Calu3 (cell line): ENCODE measurements at regions not wholly inside any gene's neighbourhood (a gene's known extent, or its start where the extent isn't known, plus 50 kb on each side); places are given as distances from the start of the nearest gene placed in this dataset.

Experiments used
- BruUV-seq: library from RNA; stranded (reverse); fragments of 400-500 nt; replicated peaks from 2 replicates; lab custom pipeline; 2021; lab: Mats Ljungman, UMichigan
- CTCF ChIA-PET: fragments of 300-600 bp; sonication (Branson Sonifier 250); formaldehyde crosslinking; loops from one replicate; lab custom pipeline; 2022; ENCODE audit warnings: antibody characterized with exemption; lab: Charles Lee
- DNase-seq: peaks from one replicate; pipeline ENCODE4 v3.0.0; 2022
- H3K27ac Mint-ChIP-seq: one replicate; pipeline ENCODE4 v1.8.0; 2022; ENCODE audit warnings: mixed read lengths; ENCODE audit not compliant: unreplicated experiment
- H3K27me3 Mint-ChIP-seq: one replicate; pipeline ENCODE4 v1.8.0; 2022; ENCODE audit warnings: mixed read lengths; ENCODE audit not compliant: unreplicated experiment
- H3K36me3 Mint-ChIP-seq: one replicate; pipeline ENCODE4 v1.8.0; 2022; ENCODE audit warnings: mild to moderate bottlenecking, moderate library complexity, mixed read lengths; ENCODE audit not compliant: insufficient read depth, unreplicated experiment
- H3K4me1 Mint-ChIP-seq: one replicate; pipeline ENCODE4 v1.8.0; 2022; ENCODE audit warnings: mild to moderate bottlenecking, low read depth, mixed read lengths; ENCODE audit not compliant: unreplicated experiment
- H3K4me3 Mint-ChIP-seq: one replicate; pipeline ENCODE4 v1.8.0; 2022; ENCODE audit warnings: mild to moderate bottlenecking, low read depth, moderate library complexity, mixed read lengths; ENCODE audit not compliant: unreplicated experiment
- H3K9me3 Mint-ChIP-seq: one replicate; pipeline ENCODE4 v1.8.0; 2022; ENCODE audit warnings: low read depth, mixed read lengths; ENCODE audit not compliant: unreplicated experiment
- CTCF ChIP-seq: fragments of 200-600 bp; IDR thresholded peaks from one replicate; pipeline ENCODE4 v1.8.0; 2022; ENCODE audit warnings: antibody characterized with exemption; ENCODE audit not compliant: unreplicated experiment
- intact Hi-C: fragments of 100-400 bp; cut with micrococcal nuclease; formaldehyde crosslinking; loops from one replicate; pipeline ENCODE4 v1.10.0; 2022; ENCODE audit not compliant: unreplicated experiment

- intact Hi-C loops, result no loop called here
- Mint-ChIP-seq H3K36me3 (no peaks in the 10 kb centered on the region), H3K4me1 (no peaks in the 10 kb centered on the region), H3K27ac (no peak overlapping the region), H3K9me3 (peaks cover 6% of the 10 kb centered on the region), H3K27me3 (no peaks in the 10 kb centered on the region), H3K4me3 (no peak overlapping the region)
- TF ChIP-seq CTCF, result no peak
- no peak for DNase-seq
- BruUV-seq, result no TSS peak
- CTCF ChIA-PET, result no interaction called here
Observed at GRCh38 chr12:20232931-20233675, 135.2 kb upstream of the PDE3A start.

GRCh38 chr12:20234474-20234873 lies 133.9 kb upstream of the PDE3A start:
- no peak for TF ChIP-seq CTCF
- BruUV-seq, result no TSS peak
- peaks cover 6% of the 10 kb centered on the region for H3K9me3 Mint-ChIP-seq
- no peaks in the 10 kb centered on the region for H3K4me1 Mint-ChIP-seq
- H3K36me3 Mint-ChIP-seq, result no peaks in the 10 kb centered on the region
- H3K27ac Mint-ChIP-seq, result no peak overlapping the region
- no peak overlapping the region for H3K4me3 Mint-ChIP-seq
- CTCF ChIA-PET, result no interaction called here
- no peaks in the 10 kb centered on the region for H3K27me3 Mint-ChIP-seq
- no peak for DNase-seq
- intact Hi-C loops, result no loop called here

- no peak for DNase-seq
- no TSS peak for BruUV-seq
- TF ChIP-seq CTCF, result no peak
- no peak overlapping the region for H3K27ac Mint-ChIP-seq
- H3K27me3 Mint-ChIP-seq, result no peaks in the 10 kb centered on the region
- peaks cover 4% of the 10 kb centered on the region for H3K9me3 Mint-ChIP-seq
- CTCF ChIA-PET, result no interaction called here
- H3K4me1 Mint-ChIP-seq, result no peaks in the 10 kb centered on the region
- H3K36me3 Mint-ChIP-seq, result no peaks in the 10 kb centered on the region
- intact Hi-C loops, result no loop called here
- H3K4me3 Mint-ChIP-seq, result no peak overlapping the region
Observed at GRCh38 chr12:20237091-20237490, 131.2 kb upstream of the PDE3A start.

- TF ChIP-seq CTCF, result no peak
- no peak overlapping the region for H3K4me3 Mint-ChIP-seq
- CTCF ChIA-PET, result no interaction called here
- no peak for DNase-seq
- no peaks in the 10 kb centered on the region for H3K4me1 Mint-ChIP-seq
- BruUV-seq, result no TSS peak
- H3K9me3 Mint-ChIP-seq, result no peaks in the 10 kb centered on the region
- no peaks in the 10 kb centered on the region for H3K36me3 Mint-ChIP-seq
- no peaks in the 10 kb centered on the region for H3K27me3 Mint-ChIP-seq
- H3K27ac Mint-ChIP-seq, result no peak overlapping the region
- intact Hi-C loops, result no loop called here
Observed at GRCh38 chr12:20245491-20245890, 122.8 kb upstream of the PDE3A start.
